ENCODE measurements at regions not wholly inside any gene's neighbourhood (a gene's known extent, or its start where the extent isn't known, plus 50 kb on each side); places are given as distances from the start of the nearest gene placed in this dataset.

DNA sequence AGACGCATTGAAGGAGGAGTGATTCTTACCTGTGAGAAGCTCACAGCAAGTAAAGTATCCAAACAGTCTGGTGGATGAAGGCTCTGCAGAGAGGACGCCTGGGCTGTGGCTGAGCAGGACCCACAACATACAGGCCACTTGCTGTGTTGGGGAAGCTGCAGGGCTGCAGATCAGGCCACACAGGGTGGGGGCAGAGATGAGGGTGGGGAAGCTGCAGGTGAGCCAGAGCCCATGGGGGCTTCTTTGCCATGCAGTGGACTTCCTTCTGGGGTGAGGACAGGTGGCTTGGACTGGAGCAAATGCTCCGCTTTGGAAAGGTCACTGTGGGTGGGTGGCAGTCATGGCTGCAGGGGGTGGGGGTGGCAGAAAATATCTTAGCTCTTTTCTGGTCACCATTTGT is 214.8 kb downstream of the GLRX3 start:
- Histone ChIP-seq H3K36me3 (ENCODE audit: low read depth) (no peaks in the 10 kb centered on the region), H3K9me3 (ENCODE audit: low read depth) (no peaks in the 10 kb centered on the region), H3K27ac (no peak overlapping the region), H3K4me3 (no peak overlapping the region), H3K4me2 (ENCODE audit: unreplicated experiment) (no peak overlapping the region), H2AFZ (no peak overlapping the region), H3K4me1 (ENCODE audit: insufficient read depth) (no peaks in the 10 kb centered on the region), H3K27me3 (replicated peaks; ENCODE audit: insufficient read depth) (no peaks in the 10 kb centered on the region), H3F3A (ENCODE audit: insufficient read depth) (no peaks in the 10 kb centered on the region), H3K79me2 (ENCODE audit: insufficient read depth) (no peaks in the 10 kb centered on the region), H3K9me2 (ENCODE audit: insufficient read depth) (no peaks in the 10 kb centered on the region), H3K9ac (no peak overlapping the region), H4K20me1 (ENCODE audit: insufficient read depth) (no peaks in the 10 kb centered on the region)
- TF ChIP-seq EZH2phosphoT487 (IDR thresholded peaks at IDR 0.05; ENCODE audit: insufficient read depth, low read depth) (no peak), EZH2 (IDR thresholded peaks at IDR 0.05; ENCODE audit: insufficient read depth, poor library complexity, severe bottlenecking) (no peak)
- no peak for DNase-seq
- 11 to 27% methylated on average over 3 of the region's 3 CpGs for WGBS, 2 experiments (ENCODE audit: low coverage in 1 of 2, low lambda C conversion rate in 2 of 2, missing lambda C conversion rate in 2 of 2)
- in situ Hi-C loops (cut with MboI), result no loop called here

DNA sequence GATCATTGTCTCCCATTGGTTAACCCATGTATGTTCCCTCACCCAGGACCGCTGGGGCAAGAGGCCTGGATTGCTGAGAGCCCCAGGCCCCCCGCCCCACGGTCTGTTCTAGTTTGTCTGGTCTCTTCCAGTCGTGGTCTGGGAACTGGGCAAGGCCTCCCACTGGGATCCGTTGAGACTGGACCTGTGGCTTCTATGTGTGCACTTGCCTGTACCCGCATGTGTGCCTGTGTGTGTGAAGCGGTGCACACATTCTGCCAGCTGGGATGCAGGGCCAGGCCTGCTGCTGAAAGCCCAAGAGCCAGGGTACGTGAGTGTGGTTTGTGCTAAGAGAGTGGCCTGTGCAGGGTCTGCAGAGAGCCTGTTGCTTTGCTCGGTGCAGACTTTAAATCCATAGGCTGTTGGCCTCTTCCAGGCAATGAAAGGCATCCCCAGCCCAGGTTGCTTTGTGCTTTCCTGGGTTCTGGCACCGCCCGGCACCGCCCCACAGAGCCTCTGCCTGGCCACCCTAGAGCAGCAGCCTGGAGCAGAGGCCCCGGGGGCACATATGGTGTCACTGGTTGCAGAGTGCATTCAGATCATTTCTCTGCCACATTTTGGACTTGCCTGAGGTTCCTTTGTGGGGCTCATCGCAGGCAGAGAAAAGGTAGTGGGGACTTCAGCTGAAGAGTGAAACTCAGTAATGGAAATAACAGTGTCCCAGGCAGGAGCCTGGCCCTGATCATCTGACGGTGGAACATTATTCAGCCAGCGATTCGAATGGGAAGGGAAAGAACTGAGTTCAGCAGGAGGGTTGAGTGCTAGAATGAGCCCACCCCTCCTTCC is 215.5 kb downstream of the GLRX3 start:
- H3K9me2 ChIP-seq (ENCODE audit: insufficient read depth), result no peaks in the 10 kb centered on the region
- H3K27me3 ChIP-seq (replicated peaks; ENCODE audit: insufficient read depth), result no peaks in the 10 kb centered on the region
- no peaks in the 10 kb centered on the region for H3K79me2 ChIP-seq (ENCODE audit: insufficient read depth)
- H3K9ac ChIP-seq, result no peak overlapping the region
- 33 to 36% methylated on average over 17 of the region's 17 CpGs for WGBS, 2 experiments (ENCODE audit: low coverage in 1 of 2, low lambda C conversion rate in 2 of 2, missing lambda C conversion rate in 2 of 2)
- H4K20me1 ChIP-seq (ENCODE audit: insufficient read depth), result no peaks in the 10 kb centered on the region
- no peak for DNase-seq
- H3K27ac ChIP-seq, result no peak overlapping the region
- no peaks in the 10 kb centered on the region for H3F3A ChIP-seq (ENCODE audit: insufficient read depth)
- no peak for TF ChIP-seq EZH2phosphoT487 (IDR thresholded peaks at IDR 0.05; ENCODE audit: insufficient read depth, low read depth)
- no peak for TF ChIP-seq EZH2 (IDR thresholded peaks at IDR 0.05; ENCODE audit: insufficient read depth, poor library complexity, severe bottlenecking)
- H3K9me3 ChIP-seq (ENCODE audit: low read depth), result no peaks in the 10 kb centered on the region
- no peak overlapping the region for H2AFZ ChIP-seq
- no peak overlapping the region for H3K4me2 ChIP-seq (ENCODE audit: unreplicated experiment)
- H3K4me1 ChIP-seq (ENCODE audit: insufficient read depth), result no peaks in the 10 kb centered on the region
- no peaks in the 10 kb centered on the region for H3K36me3 ChIP-seq (ENCODE audit: low read depth)
- in situ Hi-C loops (cut with MboI), result no loop called here
- H3K4me3 ChIP-seq, result no peak overlapping the region

DNA sequence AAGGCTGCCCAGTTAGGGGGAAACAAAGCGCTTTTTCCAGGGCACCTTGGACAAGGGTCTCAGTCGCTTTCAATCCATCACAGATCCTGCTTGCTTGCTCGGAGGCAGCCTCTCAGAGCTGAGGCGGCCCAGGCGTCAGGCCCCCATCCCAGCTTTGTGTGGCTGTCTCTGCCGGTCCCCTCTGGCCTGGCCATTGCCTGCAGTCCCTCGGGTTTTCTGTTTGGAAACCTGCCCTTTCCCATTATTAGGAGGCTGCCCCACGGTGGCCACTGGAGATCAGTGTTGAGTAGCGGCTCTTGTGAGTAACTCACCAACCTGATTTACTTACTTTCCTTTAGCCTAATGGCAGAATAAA is 216.1 kb downstream of the GLRX3 start:
- in situ Hi-C loops (cut with MboI), result no loop called here
- H3K36me3 ChIP-seq (ENCODE audit: low read depth), result no peaks in the 10 kb centered on the region
- no peaks in the 10 kb centered on the region for H4K20me1 ChIP-seq (ENCODE audit: insufficient read depth)
- 21 to 24% methylated on average over 9 of the region's 9 CpGs for WGBS, 2 experiments (ENCODE audit: low coverage in 1 of 2, low lambda C conversion rate in 2 of 2, missing lambda C conversion rate in 2 of 2)
- no peaks in the 10 kb centered on the region for H3K9me2 ChIP-seq (ENCODE audit: insufficient read depth)
- H3K4me1 ChIP-seq (ENCODE audit: insufficient read depth), result no peaks in the 10 kb centered on the region
- DNase-seq, result no peak
- TF ChIP-seq EZH2phosphoT487 (IDR thresholded peaks at IDR 0.05; ENCODE audit: insufficient read depth, low read depth), result no peak
- TF ChIP-seq EZH2 (IDR thresholded peaks at IDR 0.05; ENCODE audit: insufficient read depth, poor library complexity, severe bottlenecking), result no peak
- no peaks in the 10 kb centered on the region for H3K79me2 ChIP-seq (ENCODE audit: insufficient read depth)
- H3K4me2 ChIP-seq (ENCODE audit: unreplicated experiment), result no peak overlapping the region
- no peak overlapping the region for H3K27ac ChIP-seq
- no peak overlapping the region for H2AFZ ChIP-seq
- no peaks in the 10 kb centered on the region for H3K27me3 ChIP-seq (replicated peaks; ENCODE audit: insufficient read depth)
- no peak overlapping the region for H3K9ac ChIP-seq
- H3K9me3 ChIP-seq (ENCODE audit: low read depth), result no peaks in the 10 kb centered on the region
- H3F3A ChIP-seq (ENCODE audit: insufficient read depth), result no peaks in the 10 kb centered on the region
- H3K4me3 ChIP-seq, result no peak overlapping the region

DNA sequence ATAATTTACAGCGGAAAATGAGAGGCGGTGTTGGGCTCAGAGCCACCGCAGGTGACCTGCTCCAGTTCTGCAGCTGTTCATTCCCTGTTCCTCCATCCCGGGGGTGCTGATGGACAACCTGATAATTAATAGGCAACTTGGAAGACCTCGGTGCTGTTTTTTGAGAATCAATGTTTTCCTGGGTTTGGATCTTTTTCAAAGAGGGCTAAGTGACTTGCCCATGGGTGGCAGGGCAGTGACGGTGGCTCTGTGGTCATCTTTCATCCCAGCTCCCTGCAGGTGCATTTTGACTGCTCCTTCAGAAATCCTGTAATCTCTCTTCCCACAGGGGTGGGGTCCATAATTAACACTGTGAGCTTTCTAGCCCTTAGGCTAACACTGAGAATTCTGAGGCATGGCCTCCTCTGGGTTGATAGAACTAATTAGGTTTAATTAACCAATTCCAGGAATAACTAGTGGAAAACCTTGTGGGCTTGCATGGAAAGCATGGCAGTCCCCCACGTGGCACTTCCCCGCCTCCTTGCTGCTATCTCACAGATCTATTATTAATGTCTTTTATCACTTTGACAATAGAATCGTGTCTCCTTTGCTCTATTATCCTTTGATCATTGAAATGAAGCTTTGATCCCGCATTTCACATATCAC is 217.9 kb downstream of the GLRX3 start:
- Histone ChIP-seq H3K27ac (no peak overlapping the region), H3K79me2 (ENCODE audit: insufficient read depth) (no peaks in the 10 kb centered on the region), H2AFZ (no peak overlapping the region), H3K4me3 (no peak overlapping the region), H4K20me1 (ENCODE audit: insufficient read depth) (no peaks in the 10 kb centered on the region), H3K27me3 (replicated peaks; ENCODE audit: insufficient read depth) (no peaks in the 10 kb centered on the region), H3K9me3 (ENCODE audit: low read depth) (no peaks in the 10 kb centered on the region), H3K4me2 (ENCODE audit: unreplicated experiment) (no peak overlapping the region), H3K36me3 (ENCODE audit: low read depth) (no peaks in the 10 kb centered on the region), H3K9ac (no peak overlapping the region), H3K9me2 (ENCODE audit: insufficient read depth) (no peaks in the 10 kb centered on the region), H3K4me1 (ENCODE audit: insufficient read depth) (no peaks in the 10 kb centered on the region), H3F3A (ENCODE audit: insufficient read depth) (no peaks in the 10 kb centered on the region)
- DNase-seq, result no peak
- TF ChIP-seq EZH2 (IDR thresholded peaks at IDR 0.05; ENCODE audit: insufficient read depth, poor library complexity, severe bottlenecking), result no peak
- no peak for TF ChIP-seq EZH2phosphoT487 (IDR thresholded peaks at IDR 0.05; ENCODE audit: insufficient read depth, low read depth)
- WGBS, 2 experiments (ENCODE audit: low coverage in 1 of 2, low lambda C conversion rate in 2 of 2, missing lambda C conversion rate in 2 of 2), result 32 to 34% methylated on average over 10 of the region's 10 CpGs
- in situ Hi-C loops (cut with MboI), result no loop called here

All from GM23248 (cell line).